ENCODE measurements at regions not wholly inside any gene's neighbourhood (a gene's known extent, or its start where the extent isn't known, plus 50 kb on each side); places are given as distances from the start of the nearest gene placed in this dataset.

GRCh38 chr3:66692766-66693150, 191.9 kb upstream of the LRIG1 start:
- no peak for DNase-seq

- DNase-seq: no peak
Observed at GRCh38 chr3:66693461-66694031, 192.7 kb upstream of the LRIG1 start.

- no peak for DNase-seq
Observed at GRCh38 chr3:66702126-66702525, 201.3 kb upstream of the LRIG1 start.

GRCh38 chr3:66703501-66703900, 202.7 kb upstream of the LRIG1 start:
- no peak for DNase-seq

- no peak for DNase-seq
Observed at GRCh38 chr3:66705076-66705475, 204.3 kb upstream of the LRIG1 start.

GRCh38 chr3:66706890-66707289, 206.1 kb upstream of the LRIG1 start:
- DNase-seq: no peak

GRCh38 chr3:66709532-66709931, 208.7 kb upstream of the LRIG1 start:
- peak; percentile 71 for DNase-seq

GRCh38 chr3:66712210-66712609, 211.4 kb upstream of the LRIG1 start:
- no peak for DNase-seq

- no peak for DNase-seq
Observed at GRCh38 chr3:66713921-66714320, 213.1 kb upstream of the LRIG1 start.

GRCh38 chr3:66715806-66716205, 215.0 kb upstream of the LRIG1 start:
- DNase-seq: no peak

- no peak for DNase-seq
Observed at GRCh38 chr3:66717806-66718205, 217.0 kb upstream of the LRIG1 start.

GRCh38 chr3:66719796-66720356, 219.1 kb upstream of the LRIG1 start:
- DNase-seq: no peak

- DNase-seq: no peak
Observed at GRCh38 chr3:66720508-66720907, 219.7 kb upstream of the LRIG1 start.

- peak; percentile 83 for DNase-seq
Observed at GRCh38 chr3:66722675-66723074, 221.9 kb upstream of the LRIG1 start.

- DNase-seq: no peak
Observed at GRCh38 chr3:66723231-66723630, 222.4 kb upstream of the LRIG1 start.

- DNase-seq: no peak
Observed at GRCh38 chr3:66729687-66730393, 229.0 kb upstream of the LRIG1 start.

GRCh38 chr3:66738625-66739365, 238.0 kb upstream of the LRIG1 start:
- DNase-seq: no peak

GRCh38 chr3:66740260-66740659, 239.4 kb upstream of the LRIG1 start:
- DNase-seq: no peak

GRCh38 chr3:66744521-66744920, 243.7 kb upstream of the LRIG1 start:
- no peak for DNase-seq

- no peak for DNase-seq
Observed at GRCh38 chr3:66744986-66745385, 244.2 kb upstream of the LRIG1 start.

GRCh38 chr3:66747261-66747660, 246.4 kb upstream of the LRIG1 start:
- no peak for DNase-seq

GRCh38 chr3:66747696-66748095, 246.9 kb upstream of the LRIG1 start:
- DNase-seq: no peak

- no peak for DNase-seq
Observed at GRCh38 chr3:66748175-66748876, 247.5 kb upstream of the LRIG1 start.
